Cardiac muscle cell (in vitro differentiated cells and primary cell): ENCODE measurements at regions not wholly inside any gene's neighbourhood (a gene's known extent, or its start where the extent isn't known, plus 50 kb on each side); places are given as distances from the start of the nearest gene placed in this dataset.

ENCODE experiments used
- DNase-seq, 2 donors: peaks; one replicate each; pipeline versions ENCODE4 v3.0.0 to v3.0.0-alpha.2; 2010 to 2017; ENCODE audit warnings: low read depth in 1 of 2, low spot score in 1 of 2
- H3K27ac ChIP-seq: fragments of 200-600 bp; sonication (generic); 2 replicates; pipeline ENCODE4 v1.5.1; 2016
- H3K27me3 ChIP-seq: fragments of 200-600 bp; sonication (generic); 2 replicates; pipeline ENCODE4 v1.6.0; 2016; ENCODE audit warnings: control low read depth
- H3K36me3 ChIP-seq: fragments of 200-600 bp; sonication (generic); 2 replicates; pipeline ENCODE4 v1.5.1; 2016; ENCODE audit warnings: control low read depth
- H3K4me1 ChIP-seq: fragments of 200-600 bp; sonication (generic); 2 replicates; pipeline ENCODE4 v1.8.1; 2017; ENCODE audit warnings: low read depth, mild to moderate bottlenecking, mixed run types
- H3K4me3 ChIP-seq: fragments of 200-600 bp; sonication (generic); 2 replicates; pipeline ENCODE4 v1.5.1; 2016; ENCODE audit warnings: mild to moderate bottlenecking
- H3K9me3 ChIP-seq: fragments of 200-600 bp; sonication (generic); 2 replicates; pipeline ENCODE4 v1.5.1; 2017; ENCODE audit warnings: low read depth, mild to moderate bottlenecking, control low read depth
- TF ChIP-seq, protein P1 (sequence below): IDR thresholded peaks from 2 replicates; pipeline ENCODE4 v1.5.1; 2012; ENCODE audit warnings: low read depth, mild to moderate bottlenecking, low read length

DNA sequence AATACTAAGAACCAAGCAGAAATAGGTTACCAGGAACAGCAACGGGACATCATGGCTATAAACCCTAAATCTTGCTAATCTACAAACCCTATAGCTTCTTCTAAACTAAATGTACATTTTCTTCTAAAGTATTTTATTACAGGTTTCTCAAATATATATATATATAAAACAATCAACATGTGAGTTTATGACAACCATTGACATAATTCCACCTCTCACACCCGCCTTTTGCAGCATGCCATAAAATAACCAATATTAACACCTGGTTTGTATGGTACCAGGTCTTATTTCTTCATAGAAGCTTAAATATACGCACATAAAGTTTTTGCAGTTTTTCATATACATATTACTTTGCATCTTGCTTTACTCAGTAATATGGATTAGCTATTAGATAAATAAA lies 955.3 kb upstream of the LCORL start:
- TF ChIP-seq, protein P1, sequence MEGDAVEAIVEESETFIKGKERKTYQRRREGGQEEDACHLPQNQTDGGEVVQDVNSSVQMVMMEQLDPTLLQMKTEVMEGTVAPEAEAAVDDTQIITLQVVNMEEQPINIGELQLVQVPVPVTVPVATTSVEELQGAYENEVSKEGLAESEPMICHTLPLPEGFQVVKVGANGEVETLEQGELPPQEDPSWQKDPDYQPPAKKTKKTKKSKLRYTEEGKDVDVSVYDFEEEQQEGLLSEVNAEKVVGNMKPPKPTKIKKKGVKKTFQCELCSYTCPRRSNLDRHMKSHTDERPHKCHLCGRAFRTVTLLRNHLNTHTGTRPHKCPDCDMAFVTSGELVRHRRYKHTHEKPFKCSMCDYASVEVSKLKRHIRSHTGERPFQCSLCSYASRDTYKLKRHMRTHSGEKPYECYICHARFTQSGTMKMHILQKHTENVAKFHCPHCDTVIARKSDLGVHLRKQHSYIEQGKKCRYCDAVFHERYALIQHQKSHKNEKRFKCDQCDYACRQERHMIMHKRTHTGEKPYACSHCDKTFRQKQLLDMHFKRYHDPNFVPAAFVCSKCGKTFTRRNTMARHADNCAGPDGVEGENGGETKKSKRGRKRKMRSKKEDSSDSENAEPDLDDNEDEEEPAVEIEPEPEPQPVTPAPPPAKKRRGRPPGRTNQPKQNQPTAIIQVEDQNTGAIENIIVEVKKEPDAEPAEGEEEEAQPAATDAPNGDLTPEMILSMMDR, result no peak
- no peaks in the 10 kb centered on the region for H3K27me3 ChIP-seq
- H3K9me3 ChIP-seq, result no peaks in the 10 kb centered on the region
- H3K27ac ChIP-seq, result no peak overlapping the region
- no peaks in the 10 kb centered on the region for H3K4me1 ChIP-seq
- DNase-seq, result no peak
- no peak overlapping the region for H3K4me3 ChIP-seq
- no peaks in the 10 kb centered on the region for H3K36me3 ChIP-seq

DNA sequence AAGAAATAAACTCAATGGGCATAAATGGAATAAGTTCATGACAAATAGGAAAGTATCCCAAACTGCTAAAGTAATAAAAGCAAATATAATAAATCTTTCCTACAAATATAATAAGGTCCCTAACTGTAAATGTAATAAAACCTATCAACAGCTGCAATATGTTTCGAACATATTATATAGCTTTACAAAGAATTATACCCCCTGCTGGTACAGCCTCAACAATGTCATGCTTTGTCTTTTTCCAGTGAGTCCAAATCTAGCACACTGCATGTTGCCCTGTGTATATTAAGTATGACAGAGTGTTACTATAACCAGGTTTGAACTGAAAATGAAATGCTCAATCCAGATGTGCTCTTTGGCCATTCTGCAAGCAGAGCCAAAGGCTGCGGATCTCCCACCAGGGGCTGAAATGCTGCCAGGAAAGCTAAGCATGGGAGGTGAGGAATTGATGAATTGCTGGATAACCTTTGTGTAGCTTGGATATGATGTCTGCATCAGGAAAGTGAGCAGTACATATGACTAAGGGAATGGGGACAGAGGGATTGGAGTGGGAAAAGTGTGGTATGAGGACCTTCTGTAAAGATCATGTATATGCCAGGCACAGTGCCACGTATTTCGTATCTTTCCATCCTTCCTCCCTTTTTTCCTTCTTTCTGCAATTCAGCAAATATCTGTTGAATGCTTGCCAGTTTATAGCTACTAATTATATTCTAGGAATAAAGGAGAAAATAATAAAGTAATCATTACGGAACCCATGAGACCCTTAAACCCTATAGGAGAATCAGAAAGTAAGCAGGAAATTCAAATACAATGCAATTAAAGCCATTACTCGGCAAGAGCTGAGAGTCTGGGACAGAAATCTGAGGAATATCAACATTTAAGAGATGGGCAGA lies 954.6 kb upstream of the LCORL start:
- TF ChIP-seq, protein P1, result no peak
- H3K27me3 ChIP-seq, result no peaks in the 10 kb centered on the region
- no peak overlapping the region for H3K4me3 ChIP-seq
- no peak for DNase-seq
- no peak overlapping the region for H3K27ac ChIP-seq
- no peaks in the 10 kb centered on the region for H3K9me3 ChIP-seq
- H3K4me1 ChIP-seq, result no peaks in the 10 kb centered on the region
- H3K36me3 ChIP-seq, result no peaks in the 10 kb centered on the region

DNA sequence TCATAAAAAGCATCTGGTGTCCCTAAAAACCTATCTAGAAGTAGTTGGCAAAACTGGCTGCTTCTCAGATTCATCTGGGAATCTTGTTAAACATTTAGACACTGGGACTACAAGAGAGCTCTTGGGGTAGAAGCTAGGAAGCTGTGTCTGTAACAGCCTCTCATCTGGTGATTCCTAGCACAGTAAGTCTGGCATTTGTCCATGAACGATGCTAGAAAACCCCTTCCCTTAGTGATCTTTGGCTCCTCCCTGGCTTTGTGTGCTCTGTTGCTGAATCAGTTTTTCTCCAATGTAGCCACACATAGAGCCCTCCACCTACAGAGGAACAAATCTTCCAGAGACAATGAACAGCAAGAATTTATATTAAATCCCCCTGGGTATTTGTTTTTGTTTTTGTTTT lies 951.7 kb upstream of the LCORL start:
- Histone ChIP-seq H3K4me3 (no peak overlapping the region), H3K27ac (no peak overlapping the region), H3K36me3 (no peaks in the 10 kb centered on the region), H3K4me1 (no peaks in the 10 kb centered on the region), H3K9me3 (no peaks in the 10 kb centered on the region), H3K27me3 (no peaks in the 10 kb centered on the region)
- TF ChIP-seq, protein P1, result no peak
- no peak for DNase-seq

DNA sequence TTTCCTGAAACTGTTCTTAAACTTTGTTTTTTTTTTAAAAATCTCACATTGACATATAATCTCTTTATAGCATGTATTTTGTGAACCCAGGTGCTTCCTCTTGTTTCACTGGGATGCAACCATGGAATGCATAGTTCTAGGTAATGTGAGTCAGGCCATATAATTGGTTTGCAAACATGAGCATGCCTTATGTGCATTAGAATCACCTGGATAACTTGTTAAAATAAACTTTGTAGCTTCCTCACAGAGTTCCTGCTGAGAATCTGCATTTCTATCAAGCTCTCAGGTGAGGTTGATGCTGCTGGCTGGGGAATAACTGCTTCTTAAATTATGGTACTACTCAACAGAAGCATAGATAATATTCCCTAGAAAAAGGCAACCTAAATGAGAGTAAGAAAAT lies 940.3 kb upstream of the LCORL start:
- no peak for DNase-seq
- Histone ChIP-seq H3K27me3 (no peaks in the 10 kb centered on the region), H3K9me3 (no peaks in the 10 kb centered on the region), H3K4me3 (no peak overlapping the region), H3K36me3 (no peaks in the 10 kb centered on the region), H3K27ac (no peak overlapping the region), H3K4me1 (no peaks in the 10 kb centered on the region)
- TF ChIP-seq, protein P1, result no peak

DNA sequence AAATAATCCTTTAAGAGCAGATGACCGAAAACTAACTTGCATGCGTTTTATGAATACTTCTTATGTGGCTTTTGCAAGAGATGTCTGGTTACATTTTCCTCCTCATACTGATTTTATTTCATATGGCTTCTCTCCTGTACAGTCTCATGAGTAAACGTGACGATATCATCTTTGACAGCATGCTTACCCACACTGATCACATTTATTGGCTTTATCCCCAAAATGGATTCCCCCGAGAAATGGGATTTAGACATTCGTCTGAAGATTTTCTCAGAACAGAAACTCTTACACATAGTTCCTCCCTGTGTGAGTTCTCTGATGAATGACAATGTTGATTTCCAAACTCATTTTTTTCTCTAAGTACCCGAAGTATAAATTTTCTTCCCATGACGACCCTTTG lies 939.7 kb upstream of the LCORL start:
- TF ChIP-seq, protein P1, result no peak
- no peak overlapping the region for H3K4me3 ChIP-seq
- no peak overlapping the region for H3K27ac ChIP-seq
- no peaks in the 10 kb centered on the region for H3K27me3 ChIP-seq
- no peak for DNase-seq
- H3K36me3 ChIP-seq, result no peaks in the 10 kb centered on the region
- H3K4me1 ChIP-seq, result no peaks in the 10 kb centered on the region
- H3K9me3 ChIP-seq, result no peaks in the 10 kb centered on the region
